GM23248 (cell line): ENCODE measurements at regions not wholly inside any gene's neighbourhood (a gene's known extent, or its start where the extent isn't known, plus 50 kb on each side); places are given as distances from the start of the nearest gene placed in this dataset.

ENCODE experiments used
- DNase-seq: peaks from one replicate; pipeline ENCODE4 v3.0.0-alpha.2; 2015
- H2AFZ ChIP-seq: fragments of 200-600 bp; sonication (generic); 2 replicates; pipeline ENCODE4 v1.6.1; 2016; ENCODE audit warnings: antibody characterized with exemption
- H3F3A ChIP-seq: fragments of 200-600 bp; sonication (generic); 2 replicates; pipeline ENCODE4 v1.6.1; 2016; ENCODE audit warnings: mild to moderate bottlenecking, antibody characterized with exemption, mixed run types; ENCODE audit not compliant: insufficient read depth
- H3K27ac ChIP-seq: fragments of 200-600 bp; sonication (generic); 2 replicates; pipeline ENCODE4 v1.5.1; 2016; ENCODE audit warnings: mild to moderate bottlenecking
- H3K27me3 ChIP-seq: fragments of 200-600 bp; sonication (generic); replicated peaks from 2 replicates; pipeline ENCODE4 v1.6.1; 2016; ENCODE audit warnings: mild to moderate bottlenecking; ENCODE audit not compliant: insufficient read depth
- H3K36me3 ChIP-seq: fragments of 200-600 bp; sonication (generic); 2 replicates; pipeline ENCODE4 v1.6.1; 2016; ENCODE audit warnings: low read depth, mild to moderate bottlenecking
- H3K4me1 ChIP-seq: fragments of 200-600 bp; sonication (generic); 2 replicates; pipeline ENCODE4 v1.6.1; 2016; ENCODE audit warnings: mild to moderate bottlenecking; ENCODE audit not compliant: insufficient read depth
- H3K4me2 ChIP-seq: fragments of 200-600 bp; sonication (generic); one replicate; pipeline ENCODE4 v1.6.1; 2016; ENCODE audit warnings: mild to moderate bottlenecking; ENCODE audit not compliant: unreplicated experiment
- H3K4me3 ChIP-seq: fragments of 200-600 bp; sonication (generic); 2 replicates; pipeline ENCODE4 v1.5.1; 2016; ENCODE audit warnings: mild to moderate bottlenecking
- H3K79me2 ChIP-seq: fragments of 200-600 bp; sonication (generic); 2 replicates; pipeline ENCODE4 v1.6.1; 2016; ENCODE audit warnings: mild to moderate bottlenecking; ENCODE audit not compliant: insufficient read depth
- H3K9ac ChIP-seq: fragments of 200-600 bp; sonication (generic); 2 replicates; pipeline ENCODE4 v1.6.1; 2016; ENCODE audit warnings: mild to moderate bottlenecking
- H3K9me2 ChIP-seq: fragments of 200-600 bp; sonication (generic); 2 replicates; pipeline ENCODE4 v1.6.1; 2016; ENCODE audit warnings: mixed run types, mild to moderate bottlenecking, moderate library complexity; ENCODE audit not compliant: insufficient read depth
- H3K9me3 ChIP-seq: fragments of 200-600 bp; sonication (generic); one replicate; pipeline ENCODE4 v1.6.1; 2017; ENCODE audit warnings: low read depth
- H4K20me1 ChIP-seq: fragments of 200-600 bp; sonication (generic); 2 replicates; pipeline ENCODE4 v1.6.0; 2016; ENCODE audit not compliant: insufficient read depth
- EZH2 ChIP-seq: fragments of 200-600 bp; sonication (generic); IDR thresholded peaks from 2 replicates; pipeline ENCODE4 v1.6.1; 2018; ENCODE audit warnings: antibody characterized with exemption, mild to moderate bottlenecking; ENCODE audit not compliant: insufficient read depth, poor library complexity, severe bottlenecking
- EZH2phosphoT487 ChIP-seq: fragments of 200-600 bp; sonication (generic); IDR thresholded peaks from 2 replicates; pipeline ENCODE4 v1.6.1; 2018; ENCODE audit warnings: antibody characterized with exemption, moderate library complexity, mild to moderate bottlenecking, low read depth; ENCODE audit not compliant: insufficient read depth
- WGBS, 2 experiments: methylation state at CpG; one replicate each; pipeline ENCODE4 v1.1.6; 2015 to 2017; ENCODE audit warnings: low lambda C conversion rate in 2 of 2, low coverage in 1 of 2; ENCODE audit errors: missing lambda C conversion rate in 2 of 2; 5-methylcytosine and 5-hydroxymethylcytosine counted together
- in situ Hi-C: fragments of 300-500 bp; cut with MboI; formaldehyde crosslinking; loops from 2 replicates; pipeline ENCODE4 v1.15.0; 2020

- Histone ChIP-seq H3K4me1 (peaks cover 14% of the 10 kb centered on the region), H3K9me2 (peaks cover 3% of the 10 kb centered on the region; the same call in 1 of the 2 replicates), H3K79me2 (no peaks in the 10 kb centered on the region), H3K36me3 (no peaks in the 10 kb centered on the region), H3K9ac (no peak overlapping the region), H3K27me3 (no peaks in the 10 kb centered on the region), H3K9me3 (no peaks in the 10 kb centered on the region), H3K27ac (no peak overlapping the region), H3K4me2 (no peak overlapping the region), H3K4me3 (no peak overlapping the region), H4K20me1 (no peaks in the 10 kb centered on the region), H3F3A (peaks cover 16% of the 10 kb centered on the region), H2AFZ (no peak overlapping the region)
- TF ChIP-seq EZH2phosphoT487 (no peak), EZH2 (no peak)
- in situ Hi-C loops: no loop called here
- WGBS, 2 experiments: 92 to 94% methylated on average over 2 of the region's 2 CpGs
- no peak for DNase-seq
These were observed 169.0 kb downstream of the NRIP1 start for GRCh38 chr21:14895792-14896191.

- in situ Hi-C loops: no loop called here
These were observed 174.7 kb downstream of the NRIP1 start for GRCh38 chr21:14890141-14890540.

DNA sequence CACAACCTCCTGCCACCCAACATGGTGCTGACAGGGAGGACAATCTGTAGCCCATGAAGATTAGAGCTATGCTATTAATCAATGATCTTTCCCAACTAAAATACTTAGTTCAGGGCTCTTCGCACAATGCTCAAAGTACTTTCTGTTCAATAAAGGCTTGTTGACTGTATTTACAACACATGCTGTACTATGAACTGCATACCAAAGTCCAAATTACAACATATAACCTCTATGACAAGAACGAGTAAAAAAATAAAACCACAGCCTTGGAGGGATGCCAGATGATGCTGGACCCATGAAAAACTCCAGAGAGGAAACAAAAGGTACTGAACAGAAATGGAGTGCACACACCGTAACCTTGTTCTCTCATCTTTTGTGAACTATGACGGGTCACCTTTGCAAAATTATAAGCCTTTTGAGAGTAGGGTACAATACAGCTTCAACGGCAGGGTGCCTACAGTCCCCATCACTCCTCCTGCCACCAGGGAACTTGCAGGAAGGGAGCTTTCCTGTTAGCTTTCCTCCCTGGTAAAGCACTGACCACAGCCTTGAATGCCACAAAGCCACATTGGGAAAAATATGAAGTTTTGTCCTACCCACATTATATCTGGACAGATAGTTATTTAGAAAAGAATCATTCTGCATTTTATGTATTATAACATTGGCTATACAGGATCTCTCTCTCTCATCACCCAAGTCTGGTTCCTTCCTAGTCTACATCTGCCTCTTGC, 175.6 kb downstream of the NRIP1 start:
- Histone ChIP-seq H3K4me1 (peaks cover 8% of the 10 kb centered on the region; the same call in 1 of the 2 replicates), H3K27me3 (no peaks in the 10 kb centered on the region), H3F3A (no peaks in the 10 kb centered on the region), H3K4me2 (no peak overlapping the region), H3K36me3 (no peaks in the 10 kb centered on the region), H3K9ac (no peak overlapping the region), H3K4me3 (no peak overlapping the region), H3K27ac (no peak overlapping the region), H3K9me3 (no peaks in the 10 kb centered on the region), H2AFZ (no peak overlapping the region), H3K79me2 (no peaks in the 10 kb centered on the region), H3K9me2 (no peaks in the 10 kb centered on the region), H4K20me1 (no peaks in the 10 kb centered on the region)
- peak; percentile 44 for DNase-seq
- WGBS, 2 experiments: 81 to 84% methylated on average over 5 of the region's 5 CpGs
- TF ChIP-seq EZH2phosphoT487 (no peak), EZH2 (no peak)
- in situ Hi-C loops: no loop called here

More at GRCh38 chr21:14890141-14890540, 174.7 kb downstream of the NRIP1 start:
- peaks cover under 1% of the 10 kb centered on the region; the same call in 1 of the 2 replicates for H3K9me2 ChIP-seq
- no peak overlapping the region for H3K9ac ChIP-seq
- H3K36me3 ChIP-seq: no peaks in the 10 kb centered on the region
- H4K20me1 ChIP-seq: no peaks in the 10 kb centered on the region
- no peaks in the 10 kb centered on the region for H3K9me3 ChIP-seq
- peaks cover 8% of the 10 kb centered on the region; the same call in 1 of the 2 replicates for H3K4me1 ChIP-seq
- no peak overlapping the region for H3K4me3 ChIP-seq
- H3K4me2 ChIP-seq: no peak overlapping the region
- H3F3A ChIP-seq: no peaks in the 10 kb centered on the region
- no peaks in the 10 kb centered on the region for H3K27me3 ChIP-seq
- TF ChIP-seq EZH2 (no peak), EZH2phosphoT487 (no peak)
- H2AFZ ChIP-seq: no peak overlapping the region
- no peak overlapping the region for H3K27ac ChIP-seq
- no peak for DNase-seq
- 98 to 100% methylated on average over 2 of the region's 2 CpGs for WGBS, 2 experiments
- no peaks in the 10 kb centered on the region for H3K79me2 ChIP-seq

DNA sequence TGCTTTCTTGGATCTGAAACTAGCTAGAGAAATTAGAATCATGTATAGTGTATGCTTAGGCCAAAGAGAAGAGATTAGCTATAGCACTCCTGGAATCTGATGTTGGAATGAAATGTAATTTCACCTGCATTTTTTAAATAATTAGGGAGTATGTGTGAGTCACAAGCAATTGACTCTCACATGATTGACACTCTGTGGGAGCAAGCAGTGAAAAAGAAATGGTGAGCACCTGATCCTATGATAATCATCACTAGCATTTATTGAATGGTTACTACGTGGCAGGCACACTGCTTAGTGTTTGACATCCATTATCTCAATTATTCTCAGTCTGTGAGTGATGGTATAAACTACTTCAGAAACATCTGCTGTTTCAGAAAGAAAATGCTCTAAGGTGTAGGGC, 176.6 kb downstream of the NRIP1 start:
- Histone ChIP-seq H3K9me2 (no peaks in the 10 kb centered on the region), H3K36me3 (no peaks in the 10 kb centered on the region), H3K27me3 (no peaks in the 10 kb centered on the region), H3K4me2 (no peak overlapping the region), H3K27ac (no peak overlapping the region), H3K9ac (no peak overlapping the region), H3K4me3 (no peak overlapping the region), H4K20me1 (no peaks in the 10 kb centered on the region), H3K79me2 (no peaks in the 10 kb centered on the region), H2AFZ (no peak overlapping the region), H3K9me3 (no peaks in the 10 kb centered on the region), H3F3A (no peaks in the 10 kb centered on the region), H3K4me1 (peaks cover 8% of the 10 kb centered on the region; the same call in 1 of the 2 replicates)
- 94 to 96% methylated on average over 1 of the region's 1 CpG for WGBS, 2 experiments
- TF ChIP-seq EZH2phosphoT487 (no peak), EZH2 (no peak)
- no peak for DNase-seq
- in situ Hi-C loops: no loop called here
